Spinal cord (tissue), 9 donors: ENCODE measurements at regions not wholly inside any gene's neighbourhood (a gene's known extent, or its start where the extent isn't known, plus 50 kb on each side); places are given as distances from the start of the nearest gene placed in this dataset.
"Not testable (repeated sequence)": the region's sequence is repeated elsewhere in the genome, so short reads cannot be mapped to it uniquely, and the experiment has no call there.

ENCODE experiments used
- DNase-seq, 6 donors: peaks; one replicate each; pipeline versions ENCODE4 v3.0.0 to v3.0.0-alpha.2; 2013 to 2015; ENCODE audit warnings: low spot score in 6 of 6, low read depth in 4 of 6
- H3K27ac ChIP-seq: one replicate; pipeline ENCODE4 v1.5.1; 2013; ENCODE audit warnings: low read depth, low read length, control low read depth
- H3K27me3 ChIP-seq: one replicate; pipeline ENCODE4 v1.6.1; 2013; ENCODE audit warnings: low read length; ENCODE audit not compliant: control insufficient read depth, insufficient read depth
- H3K36me3 ChIP-seq: one replicate; pipeline ENCODE4 v1.6.1; 2013; ENCODE audit warnings: low read length; ENCODE audit not compliant: control insufficient read depth, insufficient read depth
- H3K4me1 ChIP-seq: one replicate; pipeline ENCODE4 v1.6.1; 2013; ENCODE audit warnings: low read length; ENCODE audit not compliant: control insufficient read depth, insufficient read depth
- H3K4me3 ChIP-seq: one replicate; pipeline ENCODE4 v1.5.1; 2013; ENCODE audit warnings: low read depth, low read length, control low read depth
- H3K9me3 ChIP-seq: one replicate; pipeline ENCODE4 v1.6.1; 2013; ENCODE audit warnings: low read length; ENCODE audit not compliant: control insufficient read depth, insufficient read depth
- WGBS: methylation state at CpG from one replicate; pipeline ENCODE4 v1.1.5; 2013; ENCODE audit warnings: missing lambda C conversion rate; ENCODE audit not compliant: insufficient coverage; 5-methylcytosine and 5-hydroxymethylcytosine counted together
- donor health status: healthy.

- H3K4me3 ChIP-seq, result no peak overlapping the region
- H3K27me3 ChIP-seq, result no peaks in the 10 kb centered on the region
These were observed 84.3 kb downstream of the RAP2B start for GRCh38 chr3:153246331-153246730.

GRCh38 chr3:153246806-153247205 lies 84.8 kb downstream of the RAP2B start:
- H3K9me3 ChIP-seq, result no peaks in the 10 kb centered on the region
- no peak overlapping the region for H3K27ac ChIP-seq
- WGBS, result 100% methylated on average over 1 of the region's 1 CpG

More at GRCh38 chr3:153246331-153246730, 84.3 kb downstream of the RAP2B start:
- no peaks in the 10 kb centered on the region for H3K4me1 ChIP-seq
- no peak for DNase-seq
- no peaks in the 10 kb centered on the region for H3K9me3 ChIP-seq
- WGBS, result no CpG with 5 or more reads among the region's 1 CpG
- no peak overlapping the region for H3K27ac ChIP-seq
- H3K36me3 ChIP-seq, result no peaks in the 10 kb centered on the region

DNA sequence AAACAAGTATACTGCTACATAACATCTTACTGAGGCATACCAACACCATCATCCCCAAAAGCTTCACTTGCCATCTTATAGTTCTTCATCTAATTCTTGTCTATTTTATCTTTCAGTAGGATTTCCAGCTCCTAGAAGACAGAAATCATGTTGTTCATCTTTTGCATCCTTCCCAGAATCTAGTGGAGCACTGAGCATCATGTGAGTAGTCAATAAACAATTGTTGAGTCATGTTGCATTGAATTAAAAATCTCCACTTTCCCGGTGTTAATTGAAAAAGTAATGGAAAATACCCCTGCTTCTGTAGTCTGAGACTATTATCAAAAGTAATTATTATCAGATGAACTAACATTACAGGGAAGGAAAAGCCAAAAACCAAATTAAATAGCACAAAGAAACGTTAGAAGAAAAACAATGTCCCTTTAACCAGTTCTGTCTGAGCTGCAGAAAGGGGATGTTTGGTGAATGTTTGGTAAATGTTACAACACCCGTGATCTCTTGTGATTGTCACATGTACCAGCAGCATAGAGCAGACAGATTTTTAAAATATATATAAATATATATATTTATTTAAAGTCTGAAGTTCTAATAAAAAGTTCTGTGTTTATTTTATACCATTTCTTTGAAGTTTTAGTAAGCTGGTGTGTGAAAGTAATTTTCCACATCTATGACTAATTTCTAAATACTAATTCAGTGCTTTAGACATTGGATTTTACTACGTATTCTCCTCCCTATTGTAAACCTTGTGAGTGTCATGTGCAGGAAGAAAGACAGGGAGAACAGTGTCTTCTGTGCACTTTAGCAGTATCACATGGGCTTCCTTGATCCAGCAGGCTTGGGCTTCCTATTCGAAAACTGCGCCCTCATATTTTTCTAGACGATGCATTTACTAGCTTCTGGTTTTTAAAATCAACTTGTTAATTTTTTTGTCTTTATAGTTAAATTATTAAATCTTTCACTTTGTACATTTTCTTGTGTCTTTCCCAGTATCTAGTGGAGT lies 85.6 kb downstream of the RAP2B start:
- no CpG with 5 or more reads among the region's 7 CpGs for WGBS
- H3K9me3 ChIP-seq, result no peaks in the 10 kb centered on the region
- no peak overlapping the region for H3K27ac ChIP-seq
- DNase-seq, result no peak
- no peaks in the 10 kb centered on the region for H3K27me3 ChIP-seq
- no peaks in the 10 kb centered on the region for H3K36me3 ChIP-seq
- H3K4me1 ChIP-seq, result no peaks in the 10 kb centered on the region
- no peak overlapping the region for H3K4me3 ChIP-seq

More at GRCh38 chr3:153246806-153247205, 84.8 kb downstream of the RAP2B start:
- DNase-seq, result no peak
- H3K4me1 ChIP-seq, result no peaks in the 10 kb centered on the region
- no peaks in the 10 kb centered on the region for H3K27me3 ChIP-seq
- H3K4me3 ChIP-seq, result no peak overlapping the region
- H3K36me3 ChIP-seq, result no peaks in the 10 kb centered on the region

DNA sequence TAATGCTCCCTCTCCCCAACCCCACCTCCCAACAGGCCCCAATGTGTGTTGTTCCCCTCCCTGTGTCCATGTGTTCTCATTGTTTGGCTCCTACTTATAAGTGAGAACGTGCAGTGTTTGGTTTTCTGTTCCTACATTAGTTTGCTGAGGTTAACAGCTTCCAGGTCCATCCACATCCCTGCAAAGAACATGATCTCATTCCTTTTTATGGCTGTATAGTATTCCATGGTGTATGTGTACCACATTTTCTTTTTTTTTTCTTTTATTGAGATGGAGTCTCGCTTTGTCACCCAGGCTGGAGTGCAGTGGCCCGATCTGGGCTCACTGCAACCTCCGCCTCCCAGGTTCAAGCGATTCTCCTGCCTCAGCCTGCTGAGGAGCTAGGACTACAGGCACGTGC lies 86.8 kb downstream of the RAP2B start:
- not testable (repeated sequence) for DNase-seq, H3K36me3 ChIP-seq, H3K4me3 ChIP-seq, H3K27me3 ChIP-seq, H3K27ac ChIP-seq, H3K4me1 ChIP-seq, H3K9me3 ChIP-seq
- WGBS, result 100% methylated on average over 4 of the region's 6 CpGs

DNA sequence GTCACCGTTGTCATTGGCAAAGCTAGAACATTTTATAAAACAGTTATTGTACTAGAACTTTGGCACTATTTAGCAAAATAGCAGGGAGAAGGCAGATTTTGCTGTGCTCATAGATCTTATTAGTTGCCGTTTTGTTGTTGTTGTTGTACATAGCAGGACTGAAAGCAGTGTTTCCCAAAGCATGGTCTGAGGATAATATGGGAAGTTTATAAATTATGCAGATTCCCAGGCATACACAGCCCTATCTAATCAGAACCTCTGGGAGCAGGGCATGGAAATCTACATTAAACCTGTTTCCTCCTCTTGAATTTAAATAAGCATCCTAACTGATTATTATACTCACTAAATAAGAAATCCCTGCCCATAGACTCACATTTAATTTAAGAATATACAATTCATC lies 87.9 kb downstream of the RAP2B start:
- Histone ChIP-seq H3K27me3 (no peaks in the 10 kb centered on the region), H3K9me3 (no peaks in the 10 kb centered on the region), H3K36me3 (no peaks in the 10 kb centered on the region), H3K27ac (no peak overlapping the region), H3K4me3 (no peak overlapping the region), H3K4me1 (no peaks in the 10 kb centered on the region)
- no peak for DNase-seq
- WGBS, result no CpG with 5 or more reads among the region's 2 CpGs

- Histone ChIP-seq H3K27me3 (no peaks in the 10 kb centered on the region), H3K9me3 (no peaks in the 10 kb centered on the region), H3K27ac (no peak overlapping the region), H3K4me1 (no peaks in the 10 kb centered on the region), H3K36me3 (no peaks in the 10 kb centered on the region), H3K4me3 (no peak overlapping the region)
- no peak for DNase-seq
- no CpG with 5 or more reads among the region's 2 CpGs for WGBS
These were observed 88.4 kb downstream of the RAP2B start for GRCh38 chr3:153250446-153250845.

DNA sequence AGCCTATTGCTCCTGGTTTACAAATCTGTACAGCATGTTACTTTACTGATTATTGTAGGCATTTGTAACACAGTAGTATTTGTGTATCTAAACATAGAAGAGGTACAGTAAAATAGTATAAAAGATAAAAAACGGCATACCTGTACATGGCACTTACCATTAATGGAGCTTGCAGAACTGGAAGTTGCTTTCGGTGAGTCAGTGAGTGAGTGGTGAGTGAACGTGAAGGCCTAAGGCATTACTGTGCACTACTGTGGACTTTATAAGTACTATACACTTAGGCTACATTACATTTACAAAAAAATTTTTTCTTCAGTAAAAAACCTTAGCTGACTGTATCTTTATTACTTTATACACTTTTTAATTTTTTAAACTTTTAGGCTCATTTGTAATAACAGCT lies 90.9 kb downstream of the RAP2B start:
- DNase-seq, result no peak
- WGBS, result 100% methylated on average over 1 of the region's 3 CpGs
- no peaks in the 10 kb centered on the region for H3K36me3 ChIP-seq

GRCh38 chr3:153254361-153254760 lies 92.3 kb downstream of the RAP2B start:
- H3K27me3 ChIP-seq, result no peaks in the 10 kb centered on the region
- no peaks in the 10 kb centered on the region for H3K9me3 ChIP-seq
- H3K4me3 ChIP-seq, result no peak overlapping the region
- no peaks in the 10 kb centered on the region for H3K4me1 ChIP-seq
- H3K36me3 ChIP-seq, result no peaks in the 10 kb centered on the region
- WGBS, result 71% methylated on average over 5 of the region's 5 CpGs
- no peak overlapping the region for H3K27ac ChIP-seq
- no peak for DNase-seq

More for the DNA sequence above, 90.9 kb downstream of the RAP2B start:
- Histone ChIP-seq H3K27me3 (no peaks in the 10 kb centered on the region), H3K4me1 (no peaks in the 10 kb centered on the region), H3K4me3 (no peak overlapping the region), H3K27ac (no peak overlapping the region), H3K9me3 (no peaks in the 10 kb centered on the region)

- WGBS, result 85% methylated on average over 1 of the region's 2 CpGs
- no peaks in the 10 kb centered on the region for H3K36me3 ChIP-seq
- DNase-seq, result no peak
These were observed 95.8 kb downstream of the RAP2B start for GRCh38 chr3:153257673-153258351.

More at GRCh38 chr3:153257673-153258351, 95.8 kb downstream of the RAP2B start:
- no peak overlapping the region for H3K4me3 ChIP-seq
- H3K9me3 ChIP-seq, result no peaks in the 10 kb centered on the region
- no peak overlapping the region for H3K27ac ChIP-seq
- H3K27me3 ChIP-seq, result no peaks in the 10 kb centered on the region
- H3K4me1 ChIP-seq, result no peaks in the 10 kb centered on the region
